SK-MEL-5 (cell line): ENCODE measurements at regions not wholly inside any gene's neighbourhood (a gene's known extent, or its start where the extent isn't known, plus 50 kb on each side); places are given as distances from the start of the nearest gene placed in this dataset.
A peak's percentile ranks its signal among the peaks of the same experiment; 100 is the strongest.
"Not testable (repeated sequence)": the region's sequence is repeated elsewhere in the genome, so short reads cannot be mapped to it uniquely, and the experiment has no call there.

Experiments used
- DNase-seq: peaks from one replicate; pipeline ENCODE4 v3.0.0-alpha.2; 2016; ENCODE audit warnings: low read depth, low spot score
- in situ Hi-C: cut with HindIII; loops from 2 replicates; pipeline ENCODE4 v1.10.0; 2016; ENCODE audit warnings: low sequenced_read_pairs, high pct_unique_total_duplicates, low pct_unique_long_range_greater_than_20kb

- in situ Hi-C loops, DNase-seq: not testable (repeated sequence)
These were observed 104.3 kb downstream of the MTPN start for GRCh38 chr7:135872861-135873260.

GRCh38 chr7:135862586-135863340 is 114.2 kb upstream of the FAM180A start:
- in situ Hi-C loops, result no loop called here
- DNase-seq, result peak; percentile 94

GRCh38 chr7:135859538-135859937 is 110.9 kb upstream of the FAM180A start:
- in situ Hi-C loops, result no loop called here
- no peak for DNase-seq

- in situ Hi-C loops, result no loop called here
- DNase-seq, result no peak
These were observed 110.2 kb upstream of the FAM180A start for GRCh38 chr7:135858851-135859250.

- in situ Hi-C loops, result no loop called here
- no peak for DNase-seq
These were observed 109.8 kb upstream of the FAM180A start for GRCh38 chr7:135858379-135858778.

- in situ Hi-C loops, result no loop called here
- no peak for DNase-seq
These were observed 109.1 kb upstream of the FAM180A start for GRCh38 chr7:135857519-135858274.

- DNase-seq, result no peak
- in situ Hi-C loops, result no loop called here
These were observed 107.9 kb upstream of the FAM180A start for GRCh38 chr7:135856356-135857144.

GRCh38 chr7:135855846-135856245 is 107.2 kb upstream of the FAM180A start:
- in situ Hi-C loops, result no loop called here
- DNase-seq, result no peak

- in situ Hi-C loops, result no loop called here
- peak; percentile 95 for DNase-seq
These were observed 104.9 kb upstream of the FAM180A start for GRCh38 chr7:135853499-135853898.

GRCh38 chr7:135853008-135853407 is 104.4 kb upstream of the FAM180A start:
- in situ Hi-C loops, result no loop called here
- no peak for DNase-seq

- DNase-seq, result no peak
- in situ Hi-C loops, result loop anchor here (10.0 kb wide), 1 partner anchor 98 kb away; no protein-coding TSS in a partner anchor
These were observed 98.6 kb upstream of the FAM180A start for GRCh38 chr7:135847242-135847641.

- no peak for DNase-seq
- in situ Hi-C loops, result loop anchor here (10.0 kb wide), 1 partner anchor 98 kb away; no protein-coding TSS in a partner anchor
These were observed 97.7 kb upstream of the FAM180A start for GRCh38 chr7:135846339-135846738.

GRCh38 chr7:135845415-135846075 is 96.9 kb upstream of the FAM180A start:
- no peak for DNase-seq
- in situ Hi-C loops, result loop anchor here (10.0 kb wide), 1 partner anchor 99 kb away; no protein-coding TSS in a partner anchor

GRCh38 chr7:135844903-135845302 is 96.3 kb upstream of the FAM180A start:
- in situ Hi-C loops, result loop anchor here (10.0 kb wide), 1 partner anchor 100 kb away; no protein-coding TSS in a partner anchor
- DNase-seq, result no peak

- no peak for DNase-seq
- in situ Hi-C loops, result loop anchor here (10.0 kb wide), 1 partner anchor 102 kb away; no protein-coding TSS in a partner anchor
These were observed 94.6 kb upstream of the FAM180A start for GRCh38 chr7:135843214-135843613.

GRCh38 chr7:135842446-135843179 is 94.0 kb upstream of the FAM180A start:
- in situ Hi-C loops, result loop anchor here (10.0 kb wide), 1 partner anchor 102 kb away; no protein-coding TSS in a partner anchor

GRCh38 chr7:135840591-135840990 is 92.0 kb upstream of the FAM180A start:
- DNase-seq, result no peak
- in situ Hi-C loops, result loop anchor here (10.0 kb wide), 1 partner anchor 104 kb away; no protein-coding TSS in a partner anchor

More at GRCh38 chr7:135842446-135843179, 94.0 kb upstream of the FAM180A start:
- no peak for DNase-seq
